ENCODE measurements at regions not wholly inside any gene's neighbourhood (a gene's known extent, or its start where the extent isn't known, plus 50 kb on each side); places are given as distances from the start of the nearest gene placed in this dataset.

GRCh38 chr17:37844977-37845293 is 79.3 kb upstream of the TBC1D3K start:
- TF ChIP-seq, protein P1, sequence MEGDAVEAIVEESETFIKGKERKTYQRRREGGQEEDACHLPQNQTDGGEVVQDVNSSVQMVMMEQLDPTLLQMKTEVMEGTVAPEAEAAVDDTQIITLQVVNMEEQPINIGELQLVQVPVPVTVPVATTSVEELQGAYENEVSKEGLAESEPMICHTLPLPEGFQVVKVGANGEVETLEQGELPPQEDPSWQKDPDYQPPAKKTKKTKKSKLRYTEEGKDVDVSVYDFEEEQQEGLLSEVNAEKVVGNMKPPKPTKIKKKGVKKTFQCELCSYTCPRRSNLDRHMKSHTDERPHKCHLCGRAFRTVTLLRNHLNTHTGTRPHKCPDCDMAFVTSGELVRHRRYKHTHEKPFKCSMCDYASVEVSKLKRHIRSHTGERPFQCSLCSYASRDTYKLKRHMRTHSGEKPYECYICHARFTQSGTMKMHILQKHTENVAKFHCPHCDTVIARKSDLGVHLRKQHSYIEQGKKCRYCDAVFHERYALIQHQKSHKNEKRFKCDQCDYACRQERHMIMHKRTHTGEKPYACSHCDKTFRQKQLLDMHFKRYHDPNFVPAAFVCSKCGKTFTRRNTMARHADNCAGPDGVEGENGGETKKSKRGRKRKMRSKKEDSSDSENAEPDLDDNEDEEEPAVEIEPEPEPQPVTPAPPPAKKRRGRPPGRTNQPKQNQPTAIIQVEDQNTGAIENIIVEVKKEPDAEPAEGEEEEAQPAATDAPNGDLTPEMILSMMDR (optimal IDR thresholded peaks at IDR 0.05 in 1 of 3, IDR thresholded peaks at IDR 0.05 in 1 of 3, conservative IDR thresholded peaks at IDR 0.05 in 1 of 3; ENCODE audit: extremely low read depth in 1 of 3, insufficient read depth in 2 of 3, low read length in 3 of 3) = peak in 1 of 3 experiments; percentile 0
- no peak for TF ChIP-seq EZH2 (IDR thresholded peaks at IDR 0.05; ENCODE audit: low read length)

Measured in keratinocyte (primary cell).